Activated CD4-positive, alpha-beta T cell treated with anti-CD3 and anti-CD28 coated beads, Interleukin-2, amount 10 ng/mL, durations not matched to agents 7 days and 5 days (primary cell): ENCODE measurements at regions not wholly inside any gene's neighbourhood (a gene's known extent, or its start where the extent isn't known, plus 50 kb on each side); places are given as distances from the start of the nearest gene placed in this dataset.

Experiments used
- CTCF ChIA-PET: fragments of 350-600 bp; sonication (Branson Sonifier 250); formaldehyde crosslinking; loops from one replicate; lab custom pipeline; 2021; ENCODE audit warnings: antibody characterized with exemption; lab: Charles Lee
- POLR2A ChIA-PET: fragments of 350-600 bp; sonication (Branson Sonifier 250); formaldehyde crosslinking; loops from one replicate; lab custom pipeline; 2021; ENCODE audit warnings: antibody characterized with exemption; lab: Charles Lee
- DNase-seq: peaks from one replicate; pipeline ENCODE4 v3.0.0-alpha.2; 2020
- H3K27ac Mint-ChIP-seq: one replicate; pipeline ENCODE4 v1.8.0; 2021; ENCODE audit warnings: mild to moderate bottlenecking, moderate library complexity, mixed read lengths
- H3K27me3 Mint-ChIP-seq: one replicate; pipeline ENCODE4 v1.8.0; 2021; ENCODE audit warnings: mixed read lengths
- H3K36me3 Mint-ChIP-seq: one replicate; pipeline ENCODE4 v1.8.0; 2021; ENCODE audit warnings: low read depth, mixed read lengths
- H3K4me1 Mint-ChIP-seq: one replicate; pipeline ENCODE4 v1.8.0; 2021; ENCODE audit warnings: mixed read lengths
- H3K4me3 Mint-ChIP-seq: one replicate; pipeline ENCODE4 v1.8.0; 2021; ENCODE audit warnings: mild to moderate bottlenecking, moderate library complexity, mixed read lengths
- H3K9me3 Mint-ChIP-seq: one replicate; pipeline ENCODE4 v1.8.0; 2021; ENCODE audit warnings: mixed read lengths

DNA sequence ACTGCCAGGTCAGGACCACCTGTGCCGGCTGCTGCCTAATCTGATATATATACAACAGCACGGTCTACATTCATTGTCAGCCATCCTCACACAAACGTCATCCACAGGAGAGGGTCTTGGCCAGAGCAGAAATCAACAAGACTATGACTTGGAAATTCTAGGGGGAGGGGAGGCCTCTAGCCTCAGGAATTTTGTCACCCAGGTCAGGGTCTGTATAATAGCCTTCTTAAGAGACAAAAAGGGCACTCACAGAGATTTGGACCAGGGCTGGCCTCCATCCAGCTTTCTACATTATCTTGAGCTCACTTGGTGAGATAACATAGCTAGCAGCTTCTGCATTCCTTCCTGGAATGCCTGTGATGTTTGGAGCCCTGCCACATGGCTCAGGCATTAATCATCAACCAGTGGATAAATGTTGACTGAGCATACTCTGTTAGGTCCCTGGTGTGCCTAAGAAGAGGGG is 50.4 kb upstream of the CTIF start:
- no peak for DNase-seq
- no peak overlapping the region for H3K4me3 Mint-ChIP-seq
- no peaks in the 10 kb centered on the region for H3K4me1 Mint-ChIP-seq
- ChIA-PET POLR2A (no interaction called here), CTCF (no interaction called here)
- no peaks in the 10 kb centered on the region for H3K9me3 Mint-ChIP-seq
- peaks cover 16% of the 10 kb centered on the region for H3K27me3 Mint-ChIP-seq
- no peaks in the 10 kb centered on the region for H3K36me3 Mint-ChIP-seq
- no peak overlapping the region for H3K27ac Mint-ChIP-seq

DNA sequence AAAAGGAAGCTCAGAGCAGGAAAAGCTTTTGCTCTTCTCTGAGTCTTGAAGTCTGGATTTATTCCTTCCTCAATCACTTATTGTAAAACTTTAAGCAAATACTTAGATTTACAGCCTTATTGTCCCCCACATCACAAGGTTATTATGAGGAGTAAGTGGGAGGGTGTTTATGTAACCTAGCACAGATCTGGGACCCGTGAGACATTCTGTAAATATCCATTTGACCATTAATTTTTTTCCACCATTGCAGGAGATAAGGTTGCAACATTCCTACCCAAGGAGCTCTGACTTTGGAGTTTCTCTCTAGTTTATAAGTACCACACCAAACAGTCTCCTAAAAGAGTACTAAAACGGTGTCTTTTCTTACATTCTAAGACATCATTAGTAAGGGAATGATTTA is 52.1 kb upstream of the CTIF start:
- H3K4me1 Mint-ChIP-seq = no peaks in the 10 kb centered on the region
- POLR2A ChIA-PET = interaction anchor here (0.6 kb wide), 1 partner anchor 121 kb away, joined by 3 read pairs; no protein-coding TSS in a partner anchor
- no peak for DNase-seq
- no peak overlapping the region for H3K27ac Mint-ChIP-seq
- no peak overlapping the region for H3K4me3 Mint-ChIP-seq
- H3K9me3 Mint-ChIP-seq = no peaks in the 10 kb centered on the region
- H3K27me3 Mint-ChIP-seq = peaks cover 17% of the 10 kb centered on the region
- CTCF ChIA-PET = interaction anchor here (0.9 kb wide), 2 partner anchors 14 to 16 kb away, joined by 3 read pairs; no protein-coding TSS in a partner anchor
- H3K36me3 Mint-ChIP-seq = no peaks in the 10 kb centered on the region

DNA sequence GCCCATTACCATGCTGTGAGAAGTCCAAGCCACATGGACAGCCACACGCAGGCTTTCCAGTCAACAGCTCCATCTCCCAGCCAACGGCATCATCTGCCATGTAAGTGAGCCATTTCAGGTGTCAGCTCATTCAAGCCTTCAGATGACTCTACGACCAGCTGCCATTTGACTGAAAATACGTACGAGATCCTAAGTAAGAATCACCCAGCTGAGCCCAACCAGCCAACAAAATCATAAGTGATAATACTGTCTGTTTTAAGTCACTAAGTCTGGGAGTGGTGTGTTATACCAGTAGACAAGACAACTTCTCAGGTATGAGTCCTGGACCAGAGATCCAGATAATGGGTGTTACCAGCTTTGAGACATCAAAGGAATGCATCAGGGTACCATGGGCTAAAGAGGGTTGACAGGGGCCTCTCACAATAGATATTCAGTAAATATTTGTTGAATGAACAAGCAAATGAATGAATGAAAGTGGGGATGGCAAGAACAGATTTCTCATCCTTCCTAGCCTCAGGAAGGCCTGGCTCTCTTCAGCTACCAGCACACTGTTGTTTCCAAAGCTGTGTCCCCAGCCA is 52.9 kb upstream of the CTIF start:
- Mint-ChIP-seq H3K27ac (no peak overlapping the region), H3K36me3 (no peaks in the 10 kb centered on the region), H3K4me3 (no peak overlapping the region), H3K4me1 (no peaks in the 10 kb centered on the region), H3K27me3 (peaks cover 16% of the 10 kb centered on the region), H3K9me3 (no peaks in the 10 kb centered on the region)
- DNase-seq = no peak
- POLR2A ChIA-PET = no interaction called here
- CTCF ChIA-PET = interaction anchor here (0.7 kb wide), 1 partner anchor 41 kb away, joined by 3 read pairs; no protein-coding TSS in a partner anchor

DNA sequence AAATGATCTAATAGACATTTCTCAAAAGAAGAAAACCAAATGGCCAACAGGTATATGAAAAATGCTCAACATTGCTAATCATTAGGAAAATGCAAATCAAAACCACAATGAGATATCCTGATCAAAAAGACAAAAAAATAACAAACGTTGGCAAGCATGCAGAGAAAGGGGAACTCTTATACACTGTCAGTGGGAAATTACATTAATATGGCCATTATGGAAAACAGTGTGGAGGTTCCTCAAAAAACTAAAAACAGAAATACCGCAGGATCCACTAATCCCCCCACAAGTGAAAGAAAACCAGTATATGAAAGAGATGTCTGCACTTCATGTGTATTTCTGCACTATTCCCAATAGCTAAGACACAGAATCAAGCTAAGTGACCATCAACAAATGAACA is 57.7 kb upstream of the CTIF start:
- Mint-ChIP-seq H3K27ac (no peak overlapping the region), H3K9me3 (no peaks in the 10 kb centered on the region), H3K36me3 (no peaks in the 10 kb centered on the region), H3K4me3 (no peak overlapping the region), H3K27me3 (peaks cover 29% of the 10 kb centered on the region), H3K4me1 (no peaks in the 10 kb centered on the region)
- CTCF ChIA-PET = no interaction called here
- POLR2A ChIA-PET = no interaction called here
- DNase-seq = no peak

DNA sequence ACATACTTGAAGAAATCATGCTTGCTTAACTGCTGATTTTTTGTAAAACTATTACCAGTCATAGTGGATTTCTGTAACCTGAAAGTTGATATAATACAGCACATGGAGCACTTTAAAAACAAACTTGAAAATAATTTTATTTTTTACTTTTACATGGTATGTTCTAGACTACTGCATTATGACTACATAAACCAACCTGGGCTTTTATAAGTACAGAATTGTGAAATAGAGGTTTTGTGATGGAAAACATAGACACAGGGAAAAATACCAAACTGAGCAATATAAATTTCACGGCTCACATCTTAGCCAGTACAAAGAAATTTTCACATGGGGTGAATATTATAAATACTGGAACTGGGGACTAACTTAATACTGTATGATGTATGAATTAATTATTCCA is 59.3 kb upstream of the CTIF start:
- H3K9me3 Mint-ChIP-seq = no peaks in the 10 kb centered on the region
- H3K4me3 Mint-ChIP-seq = no peak overlapping the region
- POLR2A ChIA-PET = no interaction called here
- H3K27ac Mint-ChIP-seq = no peak overlapping the region
- no peaks in the 10 kb centered on the region for H3K4me1 Mint-ChIP-seq
- H3K27me3 Mint-ChIP-seq = peaks cover 26% of the 10 kb centered on the region
- no peak for DNase-seq
- CTCF ChIA-PET = no interaction called here
- no peaks in the 10 kb centered on the region for H3K36me3 Mint-ChIP-seq

DNA sequence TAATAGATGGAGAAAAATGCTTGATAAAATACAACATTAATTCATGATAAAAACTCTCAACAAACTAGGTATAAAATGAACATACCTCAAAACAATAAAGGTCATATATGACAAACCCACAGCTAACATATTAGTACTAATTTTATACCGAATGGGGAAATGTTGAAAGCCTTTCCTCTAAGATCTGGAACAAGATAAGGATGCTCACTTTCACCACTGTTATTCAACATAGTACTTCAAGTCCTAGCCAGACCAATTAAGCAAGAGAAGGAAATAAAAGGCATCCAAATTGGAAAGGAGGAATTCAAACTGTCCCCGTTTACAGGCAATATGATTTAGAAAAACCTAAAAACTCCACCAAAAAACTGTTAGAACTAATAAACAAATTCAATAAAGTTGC is 61.5 kb upstream of the CTIF start:
- no peak overlapping the region for H3K4me3 Mint-ChIP-seq
- H3K4me1 Mint-ChIP-seq = no peaks in the 10 kb centered on the region
- no peak for DNase-seq
- ChIA-PET CTCF (no interaction called here), POLR2A (no interaction called here)
- no peaks in the 10 kb centered on the region for H3K9me3 Mint-ChIP-seq
- H3K27me3 Mint-ChIP-seq = peaks cover 34% of the 10 kb centered on the region
- no peak overlapping the region for H3K27ac Mint-ChIP-seq
- H3K36me3 Mint-ChIP-seq = no peaks in the 10 kb centered on the region

DNA sequence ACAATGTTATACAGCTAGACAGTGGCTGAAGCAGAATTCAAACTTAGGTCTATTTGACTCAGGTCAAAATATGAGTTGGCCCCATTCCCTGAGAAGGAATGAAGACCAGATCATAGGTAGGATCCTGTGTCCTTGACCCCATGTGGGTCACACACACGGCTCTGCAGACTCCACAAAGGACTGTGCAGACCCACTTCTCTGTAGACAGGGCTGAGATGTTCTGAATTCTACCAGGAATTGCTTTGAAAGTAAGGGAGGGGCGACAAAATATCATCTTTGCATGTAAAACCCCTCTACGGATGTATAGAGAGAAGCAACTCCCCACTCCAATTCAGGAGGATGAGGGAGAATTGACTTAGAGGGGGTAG is 62.3 kb upstream of the CTIF start:
- peaks cover 36% of the 10 kb centered on the region for H3K27me3 Mint-ChIP-seq

DNA sequence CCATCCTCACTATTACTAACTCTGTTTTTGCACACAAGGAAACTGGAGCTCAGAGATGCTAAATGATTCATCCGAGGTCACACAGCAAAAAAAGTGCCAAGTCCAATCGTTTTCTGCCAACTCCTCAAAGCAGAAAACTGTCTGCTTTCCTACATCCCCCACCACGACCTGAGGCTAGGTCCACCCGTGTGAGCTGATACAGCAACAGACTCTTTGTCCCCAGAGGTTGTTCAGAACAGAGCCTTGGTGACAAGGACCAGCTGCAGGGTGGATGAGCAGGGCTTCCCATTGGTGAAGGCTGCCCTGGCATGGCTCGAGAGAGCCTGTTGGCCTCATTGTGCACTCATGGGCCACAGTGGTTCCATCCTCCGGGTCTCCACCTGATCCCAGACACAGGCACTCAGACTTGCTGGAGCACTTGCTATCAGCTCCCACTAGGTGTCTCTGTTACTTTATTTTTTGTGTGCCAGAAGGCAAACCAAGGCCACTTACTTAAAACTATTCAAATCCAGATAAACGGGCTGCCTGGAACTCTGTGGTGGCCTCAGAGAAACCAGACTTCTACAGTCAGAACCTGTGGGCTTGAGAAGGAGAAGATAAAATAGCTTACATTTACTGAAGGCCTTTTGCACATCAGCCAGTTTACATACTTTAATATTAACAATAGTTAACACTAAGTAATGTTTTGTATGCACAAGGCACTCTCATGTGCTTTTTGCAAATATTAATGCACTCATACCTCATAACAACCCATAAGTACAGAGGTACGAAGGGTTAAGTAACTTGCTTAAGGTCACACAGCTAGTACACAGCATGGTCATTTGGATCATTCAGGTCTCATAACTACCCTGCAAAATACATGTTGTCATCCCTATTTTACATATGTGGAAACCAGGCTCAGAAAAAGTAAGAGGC is 62.9 kb upstream of the CTIF start:
- Mint-ChIP-seq H3K4me3 (no peak overlapping the region), H3K27me3 (peaks cover 31% of the 10 kb centered on the region), H3K36me3 (no peaks in the 10 kb centered on the region), H3K4me1 (no peaks in the 10 kb centered on the region), H3K9me3 (no peaks in the 10 kb centered on the region), H3K27ac (no peak overlapping the region)
- peak; percentile 47 for DNase-seq
- POLR2A ChIA-PET = no interaction called here
- CTCF ChIA-PET = interaction anchor here (0.6 to 2.1 kb wide), 6 partner anchors 10 to 704 kb away, joined by 3 to 6 read pairs (median 4); no protein-coding TSS in a partner anchor

More for the DNA sequence above, 62.3 kb upstream of the CTIF start:
- Mint-ChIP-seq H3K9me3 (no peaks in the 10 kb centered on the region), H3K4me3 (no peak overlapping the region), H3K36me3 (no peaks in the 10 kb centered on the region), H3K27ac (no peak overlapping the region), H3K4me1 (no peaks in the 10 kb centered on the region)
- POLR2A ChIA-PET = no interaction called here
- CTCF ChIA-PET = interaction anchor here (1.4 to 2.1 kb wide), 2 partner anchors 17 to 188 kb away, joined by 4 to 6 read pairs; no protein-coding TSS in a partner anchor
- peak; percentile 1 for DNase-seq

DNA sequence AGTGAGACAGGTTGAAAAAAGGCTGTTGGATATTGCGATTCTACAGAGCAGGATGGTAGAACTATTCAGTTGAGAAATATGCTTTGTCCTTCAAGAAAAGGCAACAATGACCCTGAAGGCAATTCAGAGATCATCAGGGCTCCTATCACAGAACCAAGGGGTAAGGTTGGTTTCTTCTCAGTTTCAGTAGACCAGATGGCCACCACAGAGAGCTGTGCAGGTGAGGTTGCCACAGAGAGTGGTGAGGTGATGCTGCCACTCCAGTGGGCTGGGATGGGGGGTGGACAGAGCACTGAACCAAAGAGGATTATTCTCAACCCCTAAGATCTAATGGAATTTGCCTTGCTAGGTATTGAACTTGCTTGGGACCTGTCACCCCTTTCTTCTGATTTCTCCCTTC is 64.6 kb upstream of the ZBTB7C start:
- Mint-ChIP-seq H3K36me3 (no peaks in the 10 kb centered on the region), H3K4me3 (no peak overlapping the region), H3K4me1 (no peaks in the 10 kb centered on the region), H3K27ac (no peak overlapping the region), H3K9me3 (no peaks in the 10 kb centered on the region), H3K27me3 (peaks cover 21% of the 10 kb centered on the region)
- no peak for DNase-seq
- POLR2A ChIA-PET = no interaction called here
- CTCF ChIA-PET = interaction anchor here (0.8 to 1.0 kb wide), 2 partner anchors 13 to 191 kb away, joined by 3 read pairs; no protein-coding TSS in a partner anchor

DNA sequence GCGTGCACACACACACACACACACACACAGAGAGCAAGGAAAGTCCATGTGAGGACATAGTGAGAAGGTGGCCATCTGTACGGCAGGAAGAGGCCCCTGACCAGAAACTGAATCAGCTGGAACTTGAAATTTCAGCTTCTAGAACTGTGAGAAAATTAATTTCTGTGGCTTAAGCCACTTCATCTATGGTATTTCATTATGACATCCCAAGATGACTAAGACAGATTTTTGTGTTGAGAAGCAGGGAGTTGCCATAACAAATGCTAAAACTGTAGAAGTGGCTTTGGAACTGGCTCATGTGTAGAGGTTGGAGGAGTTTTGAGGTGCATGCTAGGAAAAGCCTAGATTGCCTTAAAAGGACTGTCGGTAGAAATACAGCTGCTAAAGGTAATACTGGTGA is 63.4 kb upstream of the ZBTB7C start:
- DNase-seq = no peak
- Mint-ChIP-seq H3K9me3 (no peaks in the 10 kb centered on the region), H3K4me3 (no peak overlapping the region), H3K4me1 (no peaks in the 10 kb centered on the region), H3K27ac (no peak overlapping the region), H3K27me3 (peaks cover 23% of the 10 kb centered on the region), H3K36me3 (no peaks in the 10 kb centered on the region)
- CTCF ChIA-PET = interaction anchor here (0.8 kb wide), 1 partner anchor 14 kb away, joined by 3 read pairs; no protein-coding TSS in a partner anchor
- POLR2A ChIA-PET = no interaction called here

DNA sequence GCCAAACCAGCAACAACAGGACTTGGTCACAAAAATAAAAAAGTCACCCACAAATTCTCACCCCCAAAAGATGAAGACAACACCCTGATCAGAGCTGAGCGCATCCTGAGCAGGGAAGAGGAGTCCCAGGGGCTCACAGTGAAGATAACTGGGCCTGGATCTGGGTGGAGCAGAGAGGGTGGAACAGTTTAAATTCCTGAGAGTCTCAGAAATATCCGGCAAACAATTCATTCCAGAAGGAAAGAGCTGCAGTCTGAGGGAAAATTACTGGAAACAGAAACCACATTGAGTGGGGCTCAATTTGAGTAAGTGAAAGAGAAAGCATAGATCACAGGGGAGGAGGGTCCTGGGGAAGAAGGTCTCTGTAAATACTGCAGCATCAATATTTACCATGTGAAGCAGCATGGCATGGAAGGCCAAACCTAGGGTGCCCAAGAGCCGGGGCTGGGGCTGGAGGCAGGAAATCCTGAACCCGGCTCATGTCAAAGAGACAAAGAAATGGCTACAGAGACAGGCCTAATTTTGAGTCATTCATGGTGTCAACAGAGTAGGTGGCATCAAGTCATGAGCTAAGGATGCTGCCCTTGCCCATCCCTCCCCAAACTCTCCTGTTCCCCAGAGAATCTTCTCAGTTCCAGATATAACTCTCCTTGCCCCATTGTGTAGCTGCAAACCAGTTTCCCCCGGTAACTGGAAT is 61.4 kb upstream of the ZBTB7C start:
- Mint-ChIP-seq H3K27ac (no peak overlapping the region), H3K4me3 (no peak overlapping the region), H3K36me3 (no peaks in the 10 kb centered on the region), H3K4me1 (no peaks in the 10 kb centered on the region), H3K27me3 (peaks cover 30% of the 10 kb centered on the region), H3K9me3 (no peaks in the 10 kb centered on the region)
- POLR2A ChIA-PET = no interaction called here
- no peak for DNase-seq
- CTCF ChIA-PET = interaction anchor here (1.4 kb wide), 1 partner anchor 16 kb away, joined by 3 read pairs; no protein-coding TSS in a partner anchor

DNA sequence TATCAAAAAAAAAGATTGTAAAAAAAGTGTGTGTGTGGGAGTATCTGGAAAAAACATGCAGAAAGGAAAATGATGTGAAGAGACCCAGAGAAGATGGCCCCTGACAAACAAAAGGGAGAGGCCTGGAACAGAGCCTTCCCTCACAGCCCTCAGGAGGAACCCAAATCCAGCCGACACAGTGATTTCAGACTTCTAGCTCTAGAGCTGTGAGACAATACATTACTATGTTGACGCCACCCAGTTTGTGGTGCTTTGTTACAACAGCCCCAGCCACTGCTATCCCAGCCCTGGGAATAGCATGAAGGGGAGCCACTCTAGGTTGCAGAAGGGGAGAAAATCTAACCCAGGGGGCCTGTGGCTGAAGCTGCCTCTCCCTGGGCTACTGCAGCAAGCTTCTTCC is 59.0 kb upstream of the ZBTB7C start:
- ChIA-PET POLR2A (no interaction called here), CTCF (no interaction called here)
- peaks cover 34% of the 10 kb centered on the region for H3K27me3 Mint-ChIP-seq
- H3K4me1 Mint-ChIP-seq = no peaks in the 10 kb centered on the region
- no peaks in the 10 kb centered on the region for H3K36me3 Mint-ChIP-seq
- no peak overlapping the region for H3K27ac Mint-ChIP-seq
- DNase-seq = no peak
- no peaks in the 10 kb centered on the region for H3K9me3 Mint-ChIP-seq
- H3K4me3 Mint-ChIP-seq = no peak overlapping the region
